H9 (cell line): ENCODE measurements at regions not wholly inside any gene's neighbourhood (a gene's known extent, or its start where the extent isn't known, plus 50 kb on each side); places are given as distances from the start of the nearest gene placed in this dataset.

Source experiments
- DNase-seq: peaks from one replicate; pipeline ENCODE4 v3.0.0-alpha.2; 2017
- H2AFZ ChIP-seq: one replicate; pipeline ENCODE4 v1.6.1; 2013; ENCODE audit warnings: mild to moderate bottlenecking, low read length, control low read depth, moderate library complexity
- H2AK5ac ChIP-seq: 2 replicates; pipeline ENCODE4 v1.6.1; 2013; ENCODE audit warnings: low read length, control low read depth, mixed read lengths; ENCODE audit not compliant: insufficient read length
- H2BK120ac ChIP-seq: one replicate; pipeline ENCODE4 v1.6.1; 2013; ENCODE audit warnings: low read depth, mild to moderate bottlenecking, low read length, control low read depth, inconsistent platforms; ENCODE audit not compliant: poor library complexity, severe bottlenecking
- H2BK12ac ChIP-seq: 2 replicates; pipeline ENCODE4 v1.6.1; 2013; ENCODE audit warnings: low read length, control low read depth, mixed read lengths, low read depth; ENCODE audit not compliant: insufficient read length
- H2BK15ac ChIP-seq: 2 replicates; pipeline ENCODE4 v1.6.1; 2013; ENCODE audit warnings: low read depth, low read length, control low read depth
- H2BK20ac ChIP-seq: one replicate; pipeline ENCODE4 v1.6.1; 2013; ENCODE audit warnings: low read depth, mild to moderate bottlenecking, low read length, control low read depth, inconsistent platforms; ENCODE audit not compliant: poor library complexity, severe bottlenecking
- H2BK5ac ChIP-seq: 2 replicates; pipeline ENCODE4 v1.6.1; 2013; ENCODE audit warnings: low read length, control low read depth, mixed read lengths; ENCODE audit not compliant: insufficient read length
- H3K14ac ChIP-seq: 2 replicates; pipeline ENCODE4 v1.6.1; 2013; ENCODE audit warnings: low read length, control low read depth; ENCODE audit not compliant: insufficient read depth
- H3K18ac ChIP-seq: 2 replicates; pipeline ENCODE4 v1.6.1; 2013; ENCODE audit warnings: low read depth, mild to moderate bottlenecking, mixed read lengths, low read length, control low read depth; ENCODE audit not compliant: insufficient read length
- H3K23ac ChIP-seq: 2 replicates; pipeline ENCODE4 v1.6.1; 2013; ENCODE audit warnings: low read length, control low read depth, mixed read lengths, low read depth; ENCODE audit not compliant: insufficient read length
- H3K23me2 ChIP-seq: 2 replicates; pipeline ENCODE4 v1.6.1; 2013; ENCODE audit warnings: low read depth, mild to moderate bottlenecking, mixed read lengths, low read length, control low read depth; ENCODE audit not compliant: insufficient read length, poor library complexity, severe bottlenecking
- H3K27ac ChIP-seq: 2 replicates; pipeline ENCODE4 v1.5.1; 2013; ENCODE audit warnings: low read length, control low read depth, mixed read lengths, low read depth; ENCODE audit not compliant: insufficient read length
- H3K27me3 ChIP-seq: 2 replicates; pipeline ENCODE4 v1.6.1; 2013; ENCODE audit warnings: low read length, control low read depth, inconsistent platforms; ENCODE audit not compliant: insufficient read depth
- H3K4ac ChIP-seq: 2 replicates; pipeline ENCODE4 v1.6.1; 2013; ENCODE audit warnings: low read depth, mild to moderate bottlenecking, control low read depth, inconsistent platforms, low read length, moderate library complexity
- H3K4me1 ChIP-seq: 2 replicates; pipeline ENCODE4 v1.6.1; 2013; ENCODE audit warnings: low read length, control low read depth, inconsistent platforms; ENCODE audit not compliant: insufficient read depth
- H3K4me2 ChIP-seq: 2 replicates; pipeline ENCODE4 v1.6.1; 2013; ENCODE audit warnings: low read length, control low read depth, mixed read lengths; ENCODE audit not compliant: insufficient read length, insufficient read depth
- H3K56ac ChIP-seq: 2 replicates; pipeline ENCODE4 v1.6.1; 2013; ENCODE audit warnings: low read depth, mild to moderate bottlenecking, mixed read lengths, low read length, control low read depth; ENCODE audit not compliant: insufficient read length
- H3K79me1 ChIP-seq: 2 replicates; pipeline ENCODE4 v1.6.1; 2013; ENCODE audit warnings: low read depth, mild to moderate bottlenecking, moderate library complexity, low read length, control low read depth, inconsistent platforms; ENCODE audit not compliant: insufficient read depth, poor library complexity, severe bottlenecking
- H3K79me2 ChIP-seq: 2 replicates; pipeline ENCODE4 v1.6.1; 2013; ENCODE audit warnings: low read length, control low read depth, inconsistent platforms; ENCODE audit not compliant: insufficient read depth
- H3K9ac ChIP-seq: 2 replicates; pipeline ENCODE4 v1.6.1; 2013; ENCODE audit warnings: low read length, control low read depth, mixed read lengths; ENCODE audit not compliant: insufficient read length; ENCODE audit errors: extremely low read depth
- H3K9me3 ChIP-seq: one replicate; pipeline ENCODE4 v1.6.1; 2013; ENCODE audit warnings: low read depth, low read length, inconsistent platforms; ENCODE audit not compliant: control insufficient read depth
- H3T11ph ChIP-seq: one replicate; pipeline ENCODE4 v1.6.1; 2013; ENCODE audit warnings: mild to moderate bottlenecking, low read length, control low read depth, inconsistent platforms
- H4K20me1 ChIP-seq: one replicate; pipeline ENCODE4 v1.6.1; 2013; ENCODE audit not compliant: control insufficient read depth, insufficient read length, insufficient read depth
- H4K5ac ChIP-seq: 2 replicates; pipeline ENCODE4 v1.6.1; 2013; ENCODE audit warnings: low read depth, mild to moderate bottlenecking, mixed read lengths, low read length, control low read depth; ENCODE audit not compliant: insufficient read length
- H4K8ac ChIP-seq: replicated peaks from 2 replicates; pipeline ENCODE4 v1.6.1; 2013; ENCODE audit warnings: low read length, control low read depth, mixed read lengths, low read depth; ENCODE audit not compliant: insufficient read length
- H4K91ac ChIP-seq: 2 replicates; pipeline ENCODE4 v1.6.1; 2013; ENCODE audit warnings: low read depth, mild to moderate bottlenecking, moderate library complexity, mixed read lengths, low read length, control low read depth; ENCODE audit not compliant: insufficient read length
- H3K27ac Mint-ChIP-seq, 3 experiments: 2 replicates in 2 of 3; 3 replicates in 1 of 3; pipeline ENCODE4 v1.8.0; 2020 to 2021; ENCODE audit warnings: mixed read lengths in 3 of 3, mild to moderate bottlenecking in 1 of 3, moderate library complexity in 1 of 3
- H3K27me3 Mint-ChIP-seq: 2 replicates; pipeline ENCODE4 v1.8.0; 2021; ENCODE audit warnings: low read depth, mild to moderate bottlenecking, moderate library complexity, mixed read lengths
- H3K36me3 Mint-ChIP-seq, 3 experiments: 2 replicates in 2 of 3; 3 replicates in 1 of 3; pipeline ENCODE4 v1.8.0; 2020 to 2021; ENCODE audit warnings: low read depth in 3 of 3, mixed read lengths in 3 of 3; ENCODE audit not compliant: insufficient read depth in 1 of 3
- H3K4me1 Mint-ChIP-seq, 2 experiments: 2 replicates each; pipeline ENCODE4 v1.8.0; 2020; ENCODE audit warnings: mixed read lengths in 2 of 2
- H3K4me3 Mint-ChIP-seq, 2 experiments: 2 replicates in 1 of 2; 3 replicates in 1 of 2; pipeline ENCODE4 v1.8.0; 2020 to 2021; ENCODE audit warnings: mild to moderate bottlenecking in 2 of 2, mixed read lengths in 2 of 2, moderate library complexity in 1 of 2
- H3K9me3 Mint-ChIP-seq, 2 experiments: 2 replicates in 1 of 2; 3 replicates in 1 of 2; pipeline ENCODE4 v1.8.0; 2020; ENCODE audit warnings: mild to moderate bottlenecking in 2 of 2, mixed read lengths in 2 of 2, moderate library complexity in 1 of 2
- CTCF ChIP-seq: fragments of 200-600 bp; sonication (generic); conservative IDR thresholded peaks from 3 replicates; pipeline ENCODE4 v1.8.0; 2021; ENCODE audit warnings: antibody characterized with exemption, mild to moderate bottlenecking
- WGBS: extraction: QIAGEN DNeasy Blood & Tissue Kit; methylation state at CpG from one replicate; pipeline ENCODE4 v1.1.7; 2013; ENCODE audit warnings: missing lambda C conversion rate, low lambda C conversion rate, mixed read lengths; ENCODE audit not compliant: insufficient read length; ENCODE audit errors: extremely low coverage; 5-methylcytosine and 5-hydroxymethylcytosine counted together

GRCh38 chr5:2267991-2268390 lies 385.3 kb upstream of the IRX4 start:
- no peak for TF ChIP-seq CTCF
- Histone ChIP-seq H3K23me2 (no peaks in the 10 kb centered on the region), H4K8ac (no peak overlapping the region), H2BK12ac (no peak overlapping the region), H3K9me3 (no peaks in the 10 kb centered on the region), H2AFZ (no peak overlapping the region), H2BK15ac (no peak overlapping the region), H3K27ac (no peak overlapping the region), H4K91ac (no peak overlapping the region), H3K4me2 (no peak overlapping the region), H3K79me2 (no peaks in the 10 kb centered on the region), H3K79me1 (no peaks in the 10 kb centered on the region), H2AK5ac (no peak overlapping the region), H4K5ac (no peak overlapping the region), H2BK5ac (no peak overlapping the region), H3K56ac (no peak overlapping the region), H3K4ac (no peak overlapping the region), H3K4me1 (no peaks in the 10 kb centered on the region), H2BK20ac (no peak overlapping the region), H3K9ac (no peak overlapping the region), H3K18ac (no peak overlapping the region), H3K27me3 (no peaks in the 10 kb centered on the region), H2BK120ac (no peak overlapping the region), H4K20me1 (no peaks in the 10 kb centered on the region), H3K14ac (no peak overlapping the region), H3T11ph (no peak overlapping the region), H3K23ac (no peak overlapping the region)
- no CpG with 5 or more reads among the region's 13 CpGs for WGBS
- H3K9me3 Mint-ChIP-seq = no peaks in the 10 kb centered on the region; a peak in 2 of 5 replicates
- no peak for DNase-seq
- no peak overlapping the region for H3K4me3 Mint-ChIP-seq
- peaks cover 17 to 19% of the 10 kb centered on the region in 2 experiments for H3K4me1 Mint-ChIP-seq
- H3K36me3 Mint-ChIP-seq = peaks cover 0 to 4% (median 0%) of the 10 kb centered on the region in 3 experiments; a peak in 1 of 7 replicates
- no peak overlapping the region for H3K27ac Mint-ChIP-seq
- H3K27me3 Mint-ChIP-seq = no peaks in the 10 kb centered on the region; the same call in 1 of the 2 replicates
